ENCODE measurements at regions not wholly inside any gene's neighbourhood (a gene's known extent, or its start where the extent isn't known, plus 50 kb on each side); places are given as distances from the start of the nearest gene placed in this dataset.

- TF ChIP-seq, protein P1, sequence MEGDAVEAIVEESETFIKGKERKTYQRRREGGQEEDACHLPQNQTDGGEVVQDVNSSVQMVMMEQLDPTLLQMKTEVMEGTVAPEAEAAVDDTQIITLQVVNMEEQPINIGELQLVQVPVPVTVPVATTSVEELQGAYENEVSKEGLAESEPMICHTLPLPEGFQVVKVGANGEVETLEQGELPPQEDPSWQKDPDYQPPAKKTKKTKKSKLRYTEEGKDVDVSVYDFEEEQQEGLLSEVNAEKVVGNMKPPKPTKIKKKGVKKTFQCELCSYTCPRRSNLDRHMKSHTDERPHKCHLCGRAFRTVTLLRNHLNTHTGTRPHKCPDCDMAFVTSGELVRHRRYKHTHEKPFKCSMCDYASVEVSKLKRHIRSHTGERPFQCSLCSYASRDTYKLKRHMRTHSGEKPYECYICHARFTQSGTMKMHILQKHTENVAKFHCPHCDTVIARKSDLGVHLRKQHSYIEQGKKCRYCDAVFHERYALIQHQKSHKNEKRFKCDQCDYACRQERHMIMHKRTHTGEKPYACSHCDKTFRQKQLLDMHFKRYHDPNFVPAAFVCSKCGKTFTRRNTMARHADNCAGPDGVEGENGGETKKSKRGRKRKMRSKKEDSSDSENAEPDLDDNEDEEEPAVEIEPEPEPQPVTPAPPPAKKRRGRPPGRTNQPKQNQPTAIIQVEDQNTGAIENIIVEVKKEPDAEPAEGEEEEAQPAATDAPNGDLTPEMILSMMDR (IDR thresholded peaks at IDR 0.05; ENCODE audit: low read depth, low read length, poor library complexity, severe bottlenecking) = no peak
- no peak for TF ChIP-seq EZH2phosphoT487 (IDR thresholded peaks at IDR 0.05; ENCODE audit: borderline replicate concordance, low read length)
- no peak overlapping the region for H3K4me2 ChIP-seq (ENCODE audit: low read length)
Measured at GRCh38 chr16:73831220-73831619, 465.4 kb upstream of the PSMD7 start.

DNA sequence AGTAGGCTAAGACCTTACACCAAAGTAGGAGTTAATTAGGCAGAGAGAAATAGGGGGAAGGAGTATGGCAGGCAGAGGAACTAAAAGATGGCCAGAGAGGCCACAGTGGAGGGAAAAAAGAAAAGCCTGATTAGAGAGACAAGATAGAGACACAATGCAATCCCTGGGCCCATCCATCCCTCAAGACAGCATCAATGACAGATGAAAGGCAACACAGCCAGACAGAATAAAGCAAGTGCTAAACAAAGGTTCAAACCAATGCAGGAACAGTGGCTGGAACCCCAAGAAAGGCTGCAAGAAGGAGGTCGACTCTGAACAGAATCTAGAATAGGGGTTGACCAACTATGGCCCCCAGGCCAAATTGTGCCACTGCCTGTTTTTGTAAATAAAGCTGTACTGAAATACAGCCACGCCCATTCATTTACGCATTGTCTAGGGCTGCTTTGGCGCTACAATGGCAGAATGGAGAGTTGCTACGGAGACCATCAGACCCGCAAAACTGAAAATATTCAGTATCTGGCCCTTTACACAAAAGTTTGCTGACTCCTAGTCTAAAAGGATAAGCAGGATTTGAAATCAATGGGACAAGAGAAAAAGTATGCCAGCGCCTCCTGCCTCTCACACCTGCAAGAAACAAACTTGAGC is 473.3 kb upstream of the PSMD7 start:
- Histone ChIP-seq H3K4me2 (ENCODE audit: low read length) (no peak overlapping the region), H3K9me3 (ENCODE audit: control insufficient read depth, insufficient read depth, low read length) (no peaks in the 10 kb centered on the region), H4K20me1 (ENCODE audit: control insufficient read depth, insufficient read depth, low read depth, low read length) (no peaks in the 10 kb centered on the region), H3K27me3 (ENCODE audit: control insufficient read depth, low read length) (no peaks in the 10 kb centered on the region), H3K4me3 (ENCODE audit: low read length) (no peak overlapping the region), H3K27ac (ENCODE audit: low read depth, low read length) (no peak overlapping the region), H3K79me2 (ENCODE audit: control insufficient read depth, low read length) (no peaks in the 10 kb centered on the region), H3K4me1 (ENCODE audit: control insufficient read depth, low read length) (no peaks in the 10 kb centered on the region), H3F3A (ENCODE audit: control insufficient read depth, insufficient read depth) (no peaks in the 10 kb centered on the region), H3K9me2 (replicated peaks; ENCODE audit: control insufficient read depth, low read length) (no peaks in the 10 kb centered on the region), H3K36me3 (ENCODE audit: control insufficient read depth, low read length) (no peaks in the 10 kb centered on the region)
- no peak for TF ChIP-seq EZH2phosphoT487 (IDR thresholded peaks at IDR 0.05; ENCODE audit: borderline replicate concordance, low read length)
- TF ChIP-seq, protein P1 (IDR thresholded peaks at IDR 0.05; ENCODE audit: low read depth, low read length, poor library complexity, severe bottlenecking) = no peak

More at GRCh38 chr16:73831220-73831619, 465.4 kb upstream of the PSMD7 start:
- no peaks in the 10 kb centered on the region for H4K20me1 ChIP-seq (ENCODE audit: control insufficient read depth, insufficient read depth, low read depth, low read length)
- no peaks in the 10 kb centered on the region for H3F3A ChIP-seq (ENCODE audit: control insufficient read depth, insufficient read depth)
- no peaks in the 10 kb centered on the region for H3K9me3 ChIP-seq (ENCODE audit: control insufficient read depth, insufficient read depth, low read length)
- H3K27ac ChIP-seq (ENCODE audit: low read depth, low read length) = no peak overlapping the region
- H3K36me3 ChIP-seq (ENCODE audit: control insufficient read depth, low read length) = no peaks in the 10 kb centered on the region
- H3K79me2 ChIP-seq (ENCODE audit: control insufficient read depth, low read length) = no peaks in the 10 kb centered on the region
- H3K9me2 ChIP-seq (replicated peaks; ENCODE audit: control insufficient read depth, low read length) = no peaks in the 10 kb centered on the region
- no peaks in the 10 kb centered on the region for H3K27me3 ChIP-seq (ENCODE audit: control insufficient read depth, low read length)
- no peak overlapping the region for H3K4me3 ChIP-seq (ENCODE audit: low read length)
- no peaks in the 10 kb centered on the region for H3K4me1 ChIP-seq (ENCODE audit: control insufficient read depth, low read length)

GRCh38 chr16:73817526-73818324 is 478.9 kb upstream of the PSMD7 start:
- Histone ChIP-seq H3K79me2 (ENCODE audit: control insufficient read depth, low read length) (no peaks in the 10 kb centered on the region), H3K9me3 (ENCODE audit: control insufficient read depth, insufficient read depth, low read length) (no peaks in the 10 kb centered on the region), H3K27me3 (ENCODE audit: control insufficient read depth, low read length) (no peaks in the 10 kb centered on the region), H3K27ac (ENCODE audit: low read depth, low read length) (no peak overlapping the region), H3K36me3 (ENCODE audit: control insufficient read depth, low read length) (no peaks in the 10 kb centered on the region), H3K4me2 (ENCODE audit: low read length) (no peak overlapping the region), H3F3A (ENCODE audit: control insufficient read depth, insufficient read depth) (no peaks in the 10 kb centered on the region), H3K4me3 (ENCODE audit: low read length) (no peak overlapping the region), H4K20me1 (ENCODE audit: control insufficient read depth, insufficient read depth, low read depth, low read length) (no peaks in the 10 kb centered on the region), H3K4me1 (ENCODE audit: control insufficient read depth, low read length) (no peaks in the 10 kb centered on the region), H3K9me2 (replicated peaks; ENCODE audit: control insufficient read depth, low read length) (no peaks in the 10 kb centered on the region)
- no peak for TF ChIP-seq EZH2phosphoT487 (IDR thresholded peaks at IDR 0.05; ENCODE audit: borderline replicate concordance, low read length)
- TF ChIP-seq, protein P1 (IDR thresholded peaks at IDR 0.05; ENCODE audit: low read depth, low read length, poor library complexity, severe bottlenecking) = no peak

Measured in DOHH2 (cell line).